ENCODE measurements at regions not wholly inside any gene's neighbourhood (a gene's known extent, or its start where the extent isn't known, plus 50 kb on each side); places are given as distances from the start of the nearest gene placed in this dataset.

DNA sequence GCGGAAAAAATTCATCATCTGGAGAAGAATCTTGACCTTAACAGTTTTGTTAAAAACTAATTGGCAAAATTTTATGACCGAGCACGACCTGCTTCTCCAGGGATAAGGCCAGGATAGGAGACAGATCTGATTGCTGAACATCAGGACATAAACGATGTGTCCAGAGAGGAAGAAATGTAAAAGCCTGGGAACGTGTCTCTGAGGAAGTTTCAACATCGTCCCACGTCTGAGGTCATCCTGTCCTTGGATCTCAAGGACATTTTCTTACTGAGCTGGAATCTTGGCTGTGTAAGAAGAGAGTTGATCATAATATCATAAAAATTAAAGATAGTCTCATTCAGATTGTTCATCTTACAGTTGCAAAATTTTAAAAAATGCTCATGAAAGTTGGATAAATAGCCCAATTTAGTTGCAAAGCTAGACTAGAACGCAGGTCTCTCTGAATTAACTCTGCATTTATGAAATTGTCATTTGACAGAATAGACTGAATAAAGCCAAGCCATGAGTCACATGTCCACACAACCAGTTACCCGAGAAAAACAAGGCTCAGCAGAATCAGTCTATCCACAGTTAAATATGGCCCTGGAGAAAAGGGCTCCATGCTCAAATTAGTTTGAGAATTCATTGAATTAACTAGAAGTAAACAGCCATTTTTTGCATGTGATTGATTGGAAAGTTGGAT, 120.0 kb upstream of the EGFR start:
- TF ChIP-seq, protein P1, sequence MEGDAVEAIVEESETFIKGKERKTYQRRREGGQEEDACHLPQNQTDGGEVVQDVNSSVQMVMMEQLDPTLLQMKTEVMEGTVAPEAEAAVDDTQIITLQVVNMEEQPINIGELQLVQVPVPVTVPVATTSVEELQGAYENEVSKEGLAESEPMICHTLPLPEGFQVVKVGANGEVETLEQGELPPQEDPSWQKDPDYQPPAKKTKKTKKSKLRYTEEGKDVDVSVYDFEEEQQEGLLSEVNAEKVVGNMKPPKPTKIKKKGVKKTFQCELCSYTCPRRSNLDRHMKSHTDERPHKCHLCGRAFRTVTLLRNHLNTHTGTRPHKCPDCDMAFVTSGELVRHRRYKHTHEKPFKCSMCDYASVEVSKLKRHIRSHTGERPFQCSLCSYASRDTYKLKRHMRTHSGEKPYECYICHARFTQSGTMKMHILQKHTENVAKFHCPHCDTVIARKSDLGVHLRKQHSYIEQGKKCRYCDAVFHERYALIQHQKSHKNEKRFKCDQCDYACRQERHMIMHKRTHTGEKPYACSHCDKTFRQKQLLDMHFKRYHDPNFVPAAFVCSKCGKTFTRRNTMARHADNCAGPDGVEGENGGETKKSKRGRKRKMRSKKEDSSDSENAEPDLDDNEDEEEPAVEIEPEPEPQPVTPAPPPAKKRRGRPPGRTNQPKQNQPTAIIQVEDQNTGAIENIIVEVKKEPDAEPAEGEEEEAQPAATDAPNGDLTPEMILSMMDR (IDR thresholded peaks at IDR 0.05; ENCODE audit: insufficient read depth, low read length, poor library complexity, severe bottlenecking): no peak
- no peak for TF ChIP-seq EZH2phosphoT487 (conservative IDR thresholded peaks at IDR 0.05; ENCODE audit: low read length)

Data from SU-DHL-6 (cell line).